Ishikawa (cell line): ENCODE measurements at regions not wholly inside any gene's neighbourhood (a gene's known extent, or its start where the extent isn't known, plus 50 kb on each side); places are given as distances from the start of the nearest gene placed in this dataset.

Experiments
- CEBPB ChIP-seq: IDR thresholded peaks from 2 replicates; pipeline ENCODE4 v1.6.1; 2012
- CREB1 ChIP-seq: IDR thresholded peaks from 2 replicates; pipeline ENCODE4 v1.6.1; 2012; ENCODE audit warnings: low read depth
- EGR1 ChIP-seq: IDR thresholded peaks from 2 replicates; pipeline ENCODE4 v1.6.1; 2012
- EP300 ChIP-seq: IDR thresholded peaks from 2 replicates; pipeline ENCODE4 v1.6.1; 2012; ENCODE audit warnings: borderline replicate concordance
- NFIC ChIP-seq: IDR thresholded peaks from 2 replicates; pipeline ENCODE4 v1.6.1; 2012
- RAD21 ChIP-seq: IDR thresholded peaks from 2 replicates; pipeline ENCODE4 v1.6.1; 2012; ENCODE audit warnings: low read depth
- TAF1 ChIP-seq: IDR thresholded peaks from 2 replicates; pipeline ENCODE4 v1.6.1; 2012; ENCODE audit warnings: low read depth, mild to moderate bottlenecking
- TCF12 ChIP-seq: IDR thresholded peaks from 2 replicates; pipeline ENCODE4 v1.6.1; 2012; ENCODE audit warnings: low read depth
- TEAD4 ChIP-seq: IDR thresholded peaks from 2 replicates; pipeline ENCODE4 v1.6.1; 2012
- YY1 ChIP-seq: IDR thresholded peaks from 2 replicates; pipeline ENCODE4 v1.6.1; 2012; ENCODE audit warnings: low read depth
- ZBTB7A ChIP-seq: IDR thresholded peaks from 2 replicates; pipeline ENCODE4 v1.6.1; 2012; ENCODE audit warnings: low read depth
- TF ChIP-seq, protein P1 (sequence below): IDR thresholded peaks from 2 replicates; pipeline ENCODE4 v1.6.1; 2012
- TF ChIP-seq, protein P2 (sequence below): IDR thresholded peaks from 2 replicates; pipeline ENCODE4 v1.6.1; 2012
- TF ChIP-seq, protein P3 (sequence below): IDR thresholded peaks from 2 replicates; pipeline ENCODE4 v1.6.1; 2012; ENCODE audit warnings: low read depth, mild to moderate bottlenecking

DNA sequence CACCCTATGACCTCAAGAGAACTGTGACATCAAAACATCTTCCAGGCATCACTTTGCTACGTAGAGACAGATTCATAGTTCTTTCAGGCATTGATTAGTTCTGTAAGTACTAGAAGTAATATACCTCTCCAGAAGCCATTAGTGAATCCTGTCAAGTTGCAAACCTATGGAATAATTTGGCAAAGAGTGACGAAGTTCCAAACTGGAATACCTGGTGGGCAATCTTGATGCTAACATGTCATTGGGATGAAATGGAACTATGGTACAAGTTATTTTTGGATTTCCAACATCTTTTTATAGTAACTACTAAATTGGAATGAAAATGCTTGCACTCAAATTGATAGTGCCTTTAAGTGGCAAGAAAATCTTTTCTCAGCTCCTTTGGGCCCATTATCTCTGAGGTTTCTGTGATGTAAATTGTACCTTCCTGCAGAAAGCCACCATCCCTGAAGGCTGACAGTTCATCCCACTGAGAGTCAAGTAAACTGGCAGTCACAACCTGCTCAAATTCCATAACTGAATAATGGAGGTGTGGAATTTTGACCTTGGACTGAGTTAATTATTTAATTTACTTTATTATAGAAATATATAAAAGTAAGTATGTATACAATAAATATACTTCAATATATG lies 435.5 kb downstream of the DTWD2 start:
- TF ChIP-seq, protein P1, sequence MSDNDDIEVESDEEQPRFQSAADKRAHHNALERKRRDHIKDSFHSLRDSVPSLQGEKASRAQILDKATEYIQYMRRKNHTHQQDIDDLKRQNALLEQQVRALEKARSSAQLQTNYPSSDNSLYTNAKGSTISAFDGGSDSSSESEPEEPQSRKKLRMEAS = no peak
- TF ChIP-seq, protein P2, sequence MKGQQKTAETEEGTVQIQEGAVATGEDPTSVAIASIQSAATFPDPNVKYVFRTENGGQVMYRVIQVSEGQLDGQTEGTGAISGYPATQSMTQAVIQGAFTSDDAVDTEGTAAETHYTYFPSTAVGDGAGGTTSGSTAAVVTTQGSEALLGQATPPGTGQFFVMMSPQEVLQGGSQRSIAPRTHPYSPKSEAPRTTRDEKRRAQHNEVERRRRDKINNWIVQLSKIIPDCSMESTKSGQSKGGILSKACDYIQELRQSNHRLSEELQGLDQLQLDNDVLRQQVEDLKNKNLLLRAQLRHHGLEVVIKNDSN = no peak
- no peak for TF ChIP-seq EP300
- TF ChIP-seq RAD21 = no peak
- no peak for TF ChIP-seq CEBPB
- TF ChIP-seq, protein P3, sequence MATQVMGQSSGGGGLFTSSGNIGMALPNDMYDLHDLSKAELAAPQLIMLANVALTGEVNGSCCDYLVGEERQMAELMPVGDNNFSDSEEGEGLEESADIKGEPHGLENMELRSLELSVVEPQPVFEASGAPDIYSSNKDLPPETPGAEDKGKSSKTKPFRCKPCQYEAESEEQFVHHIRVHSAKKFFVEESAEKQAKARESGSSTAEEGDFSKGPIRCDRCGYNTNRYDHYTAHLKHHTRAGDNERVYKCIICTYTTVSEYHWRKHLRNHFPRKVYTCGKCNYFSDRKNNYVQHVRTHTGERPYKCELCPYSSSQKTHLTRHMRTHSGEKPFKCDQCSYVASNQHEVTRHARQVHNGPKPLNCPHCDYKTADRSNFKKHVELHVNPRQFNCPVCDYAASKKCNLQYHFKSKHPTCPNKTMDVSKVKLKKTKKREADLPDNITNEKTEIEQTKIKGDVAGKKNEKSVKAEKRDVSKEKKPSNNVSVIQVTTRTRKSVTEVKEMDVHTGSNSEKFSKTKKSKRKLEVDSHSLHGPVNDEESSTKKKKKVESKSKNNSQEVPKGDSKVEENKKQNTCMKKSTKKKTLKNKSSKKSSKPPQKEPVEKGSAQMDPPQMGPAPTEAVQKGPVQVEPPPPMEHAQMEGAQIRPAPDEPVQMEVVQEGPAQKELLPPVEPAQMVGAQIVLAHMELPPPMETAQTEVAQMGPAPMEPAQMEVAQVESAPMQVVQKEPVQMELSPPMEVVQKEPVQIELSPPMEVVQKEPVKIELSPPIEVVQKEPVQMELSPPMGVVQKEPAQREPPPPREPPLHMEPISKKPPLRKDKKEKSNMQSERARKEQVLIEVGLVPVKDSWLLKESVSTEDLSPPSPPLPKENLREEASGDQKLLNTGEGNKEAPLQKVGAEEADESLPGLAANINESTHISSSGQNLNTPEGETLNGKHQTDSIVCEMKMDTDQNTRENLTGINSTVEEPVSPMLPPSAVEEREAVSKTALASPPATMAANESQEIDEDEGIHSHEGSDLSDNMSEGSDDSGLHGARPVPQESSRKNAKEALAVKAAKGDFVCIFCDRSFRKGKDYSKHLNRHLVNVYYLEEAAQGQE = no peak
- no peak for TF ChIP-seq NFIC
- TF ChIP-seq TCF12 = no peak
- no peak for TF ChIP-seq ZBTB7A
- TF ChIP-seq TEAD4 = no peak
- no peak for TF ChIP-seq YY1
- TF ChIP-seq EGR1 = no peak
- TF ChIP-seq TAF1 = no peak
- TF ChIP-seq CREB1 = no peak
